SH-SY5Y (cell line): ENCODE measurements at regions not wholly inside any gene's neighbourhood (a gene's known extent, or its start where the extent isn't known, plus 50 kb on each side); places are given as distances from the start of the nearest gene placed in this dataset.

ENCODE experiments used
- GATA2 ChIP-seq: IDR thresholded peaks from 2 replicates; pipeline ENCODE4 v1.6.1; 2011; ENCODE audit warnings: mild to moderate bottlenecking, low read depth, low read length
- GATA3 ChIP-seq: IDR thresholded peaks from 2 replicates; pipeline ENCODE4 v1.6.1; 2011; ENCODE audit warnings: low read depth, mild to moderate bottlenecking, low read length, moderate library complexity

GRCh38 chr6:33915134-33915533, 111.3 kb upstream of the MLN start:
- TF ChIP-seq GATA2 (no peak), GATA3 (no peak)
